HPDE6-E6E7 (cell line): ENCODE measurements at regions not wholly inside any gene's neighbourhood (a gene's known extent, or its start where the extent isn't known, plus 50 kb on each side); places are given as distances from the start of the nearest gene placed in this dataset.
"Not testable (repeated sequence)": the region's sequence is repeated elsewhere in the genome, so short reads cannot be mapped to it uniquely, and the experiment has no call there.

Source experiments
- DNase-seq: peaks from one replicate; pipeline ENCODE4 v3.0.0; 2011; ENCODE audit warnings: missing footprints; ENCODE audit errors: extremely low spot score

GRCh38 chr11:130550984-130551383 is 102.5 kb downstream of the ADAMTS15 start:
- no peak for DNase-seq

- DNase-seq: no peak
Measured at GRCh38 chr11:130551388-130551787, 102.9 kb downstream of the ADAMTS15 start.

GRCh38 chr11:130553306-130553705 is 104.9 kb downstream of the ADAMTS15 start:
- no peak for DNase-seq

- peak; percentile 17 for DNase-seq
Measured at GRCh38 chr11:130554241-130555055, 106.0 kb downstream of the ADAMTS15 start.

- no peak for DNase-seq
Measured at GRCh38 chr11:130555251-130555841, 106.9 kb downstream of the ADAMTS15 start.

GRCh38 chr11:130560000-130560780 is 111.7 kb downstream of the ADAMTS15 start:
- DNase-seq: no peak

- no peak for DNase-seq
Measured at GRCh38 chr11:130560781-130561109, 112.3 kb downstream of the ADAMTS15 start.

GRCh38 chr11:130561441-130561881 is 113.0 kb downstream of the ADAMTS15 start:
- DNase-seq: no peak

GRCh38 chr11:130562549-130562948 is 114.1 kb downstream of the ADAMTS15 start:
- DNase-seq: no peak

GRCh38 chr11:130566360-130566759 is 117.9 kb downstream of the ADAMTS15 start:
- not testable (repeated sequence) for DNase-seq

- no peak for DNase-seq
Measured at GRCh38 chr11:130571519-130571918, 123.1 kb downstream of the ADAMTS15 start.

GRCh38 chr11:130571947-130572584 is 123.6 kb downstream of the ADAMTS15 start:
- no peak for DNase-seq

- DNase-seq: no peak
Measured at GRCh38 chr11:130573767-130574166, 125.3 kb downstream of the ADAMTS15 start.

- DNase-seq: no peak
Measured at GRCh38 chr11:130574740-130575139, 126.3 kb downstream of the ADAMTS15 start.

GRCh38 chr11:130576146-130576545 is 127.7 kb downstream of the ADAMTS15 start:
- DNase-seq: no peak

- no peak for DNase-seq
Measured at GRCh38 chr11:130578738-130579368, 130.4 kb downstream of the ADAMTS15 start.

- peak; percentile 89 for DNase-seq
Measured at GRCh38 chr11:130580372-130580771, 131.9 kb downstream of the ADAMTS15 start.

GRCh38 chr11:130580891-130581492 is 132.5 kb downstream of the ADAMTS15 start:
- no peak for DNase-seq

GRCh38 chr11:130581646-130582045 is 133.2 kb downstream of the ADAMTS15 start:
- DNase-seq: no peak

GRCh38 chr11:130582176-130582575 is 133.7 kb downstream of the ADAMTS15 start:
- DNase-seq: no peak

GRCh38 chr11:130582981-130583380 is 134.5 kb downstream of the ADAMTS15 start:
- DNase-seq: no peak
